Stomach (tissue), 8 donors: ENCODE measurements at regions not wholly inside any gene's neighbourhood (a gene's known extent, or its start where the extent isn't known, plus 50 kb on each side); places are given as distances from the start of the nearest gene placed in this dataset.

Source experiments
- DNase-seq, 2 donors: peaks; one replicate each; pipeline versions ENCODE4 v3.0.0 to v3.0.0-alpha.2; 2013 to 2019
- H3K27ac ChIP-seq, 5 donors: fragments of 200-600 bp in 4 of 5; sonication (generic) in 4 of 5; one replicate each; pipeline ENCODE4 v1.5.1; 2013 to 2019; ENCODE audit warnings: mild to moderate bottlenecking in 1 of 5, moderate library complexity in 1 of 5
- H3K27me3 ChIP-seq, 3 donors: fragments of 200-600 bp; sonication (generic); one replicate each; pipeline ENCODE4 v1.5.1; 2017 to 2019; ENCODE audit warnings: mixed run types in 1 of 3
- H3K36me3 ChIP-seq, 4 donors: fragments of 200-600 bp; sonication (generic); 1 replicate in 3 of 4; 2 replicates in 1 of 4; pipeline ENCODE4 v1.5.1; 2016 to 2019
- H3K4me1 ChIP-seq, 4 donors: fragments of 200-600 bp; sonication (generic); one replicate each; pipeline ENCODE4 v1.5.1; 2016 to 2019
- H3K4me3 ChIP-seq, 4 donors: fragments of 200-600 bp; sonication (generic) in 3 of 4; one replicate each; pipeline ENCODE4 v1.5.1; 2016 to 2019; ENCODE audit warnings: mild to moderate bottlenecking in 1 of 4
- H3K9me3 ChIP-seq, 4 donors: fragments of 200-600 bp; sonication (generic); one replicate each; pipeline ENCODE4 v1.5.1; 2016 to 2019
- EP300 ChIP-seq: sonication (generic); formaldehyde crosslinking; IDR thresholded peaks from one replicate; pipeline ENCODE4 v1.6.1; 2017; ENCODE audit warnings: antibody characterized with exemption
- POLR2A ChIP-seq, 4 donors: fragments of 450-650 bp; IDR thresholded peaks; one replicate each; pipeline ENCODE4 v1.6.1; 2016; ENCODE audit warnings: antibody characterized with exemption in 4 of 4, control low read depth in 2 of 4, mild to moderate bottlenecking in 1 of 4, moderate library complexity in 1 of 4
- POLR2AphosphoS5 ChIP-seq, 3 donors: sonication (generic); formaldehyde crosslinking; IDR thresholded peaks; one replicate each; pipeline ENCODE4 v1.6.1; 2016; ENCODE audit warnings: antibody characterized with exemption in 3 of 3
- WGBS, 5 donors: extraction: QIAGEN DNeasy Blood & Tissue Kit in 3 of 5; methylation state at CpG; one replicate each; pipeline versions ENCODE4 v1.1.5 to v1.1.7; 2013 to 2018; 5-methylcytosine and 5-hydroxymethylcytosine counted together
- intact Hi-C: fragments of 100-400 bp; cut with DNase I; formaldehyde crosslinking; loops from one replicate; pipeline ENCODE4 v1.15.1; 2023; ENCODE audit warnings: low total_unique reads
- TF ChIP-seq, protein P1 (sequence below), 7 experiments: fragments of 450-650 bp in 4 of 7; fragments of 200-600 bp in 3 of 7; sonication (generic) in 3 of 7; IDR thresholded peaks; one replicate each; pipeline ENCODE4 v1.5.1; 2016 to 2019; ENCODE audit warnings: antibody characterized with exemption in 7 of 7, control low read depth in 2 of 7, mild to moderate bottlenecking in 1 of 7
- donor health status: healthy with polysubstance abuse.
- donor health status: Bipolar disorder and iron deficiency.
- donor health status: healthy.

DNA sequence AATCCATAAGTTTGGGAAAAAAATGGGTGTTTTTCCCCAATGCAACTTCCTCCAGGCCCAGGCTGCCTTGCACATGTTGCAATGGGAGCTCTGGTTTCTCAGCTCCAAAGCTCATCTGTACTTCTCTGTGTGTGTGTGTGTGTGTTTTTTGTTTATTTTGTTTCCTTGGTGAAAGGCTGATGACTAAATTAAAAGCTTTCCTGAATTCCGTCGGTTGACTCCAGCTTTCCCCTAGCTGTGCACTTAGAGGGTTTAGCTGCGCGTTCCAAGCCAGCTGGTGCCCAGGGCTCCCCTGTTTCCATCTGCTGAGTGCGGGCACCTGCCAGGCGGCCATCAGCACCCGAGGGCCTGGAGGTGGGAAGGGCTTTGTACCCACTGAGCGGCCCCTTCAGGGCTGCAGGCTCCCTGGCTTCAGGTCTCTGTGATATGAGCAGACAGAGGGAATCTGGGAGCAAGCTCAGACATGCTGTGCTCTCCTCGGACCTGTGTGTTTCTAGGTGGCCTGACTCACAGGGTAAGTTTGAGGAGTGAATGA, 129.1 kb upstream of the SOX1 start:
- Histone ChIP-seq H3K36me3 (no peaks in the 10 kb centered on the region), H3K27ac (no peak overlapping the region), H3K27me3 (peaks cover 0 to 33% (median 0%) of the 10 kb centered on the region in 3 donors), H3K4me1 (no peaks in the 10 kb centered on the region), H3K4me3 (no peak overlapping the region), H3K9me3 (peaks cover 0 to 10% (median 3%) of the 10 kb centered on the region in 4 donors)
- no peak for TF ChIP-seq POLR2AphosphoS5 (IDR thresholded peaks at IDR 0.05)
- no peak for TF ChIP-seq POLR2A (IDR thresholded peaks at IDR 0.05)
- TF ChIP-seq, protein P1, sequence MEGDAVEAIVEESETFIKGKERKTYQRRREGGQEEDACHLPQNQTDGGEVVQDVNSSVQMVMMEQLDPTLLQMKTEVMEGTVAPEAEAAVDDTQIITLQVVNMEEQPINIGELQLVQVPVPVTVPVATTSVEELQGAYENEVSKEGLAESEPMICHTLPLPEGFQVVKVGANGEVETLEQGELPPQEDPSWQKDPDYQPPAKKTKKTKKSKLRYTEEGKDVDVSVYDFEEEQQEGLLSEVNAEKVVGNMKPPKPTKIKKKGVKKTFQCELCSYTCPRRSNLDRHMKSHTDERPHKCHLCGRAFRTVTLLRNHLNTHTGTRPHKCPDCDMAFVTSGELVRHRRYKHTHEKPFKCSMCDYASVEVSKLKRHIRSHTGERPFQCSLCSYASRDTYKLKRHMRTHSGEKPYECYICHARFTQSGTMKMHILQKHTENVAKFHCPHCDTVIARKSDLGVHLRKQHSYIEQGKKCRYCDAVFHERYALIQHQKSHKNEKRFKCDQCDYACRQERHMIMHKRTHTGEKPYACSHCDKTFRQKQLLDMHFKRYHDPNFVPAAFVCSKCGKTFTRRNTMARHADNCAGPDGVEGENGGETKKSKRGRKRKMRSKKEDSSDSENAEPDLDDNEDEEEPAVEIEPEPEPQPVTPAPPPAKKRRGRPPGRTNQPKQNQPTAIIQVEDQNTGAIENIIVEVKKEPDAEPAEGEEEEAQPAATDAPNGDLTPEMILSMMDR (IDR thresholded peaks at IDR 0.05) = no peak
- TF ChIP-seq EP300 = no peak
- 48 to 68% (median 51%) methylated on average over 9 of the region's 9 CpGs for WGBS, 5 donors
- intact Hi-C loops = no loop called here
- DNase-seq = peak; percentile 10 to 40

- no peaks in the 10 kb centered on the region for H3K4me1 ChIP-seq
- peak in 1 of 2 donors; percentile 22 for DNase-seq
- no peak overlapping the region for H3K4me3 ChIP-seq
- H3K9me3 ChIP-seq = peaks cover 0 to 5% (median 2%) of the 10 kb centered on the region in 4 donors
- H3K27me3 ChIP-seq = peaks cover 0 to 38% (median 0%) of the 10 kb centered on the region in 3 donors
- WGBS, 5 donors = 62 to 68% (median 63%) methylated on average over 14 of the region's 14 CpGs
- intact Hi-C loops = no loop called here
- TF ChIP-seq POLR2AphosphoS5 (IDR thresholded peaks at IDR 0.05) (no peak), EP300 (no peak), POLR2A (IDR thresholded peaks at IDR 0.05) (no peak)
- TF ChIP-seq, protein P1 (IDR thresholded peaks at IDR 0.05) = no peak
- no peaks in the 10 kb centered on the region for H3K36me3 ChIP-seq
- H3K27ac ChIP-seq = no peak overlapping the region
Observed at GRCh38 chr13:111938741-111939665, 127.9 kb upstream of the SOX1 start.

GRCh38 chr13:111939666-111940278, 127.2 kb upstream of the SOX1 start:
- 55 to 75% (median 63%) methylated on average over 3 of the region's 3 CpGs for WGBS, 5 donors
- Histone ChIP-seq H3K4me3 (no peak overlapping the region), H3K36me3 (no peaks in the 10 kb centered on the region), H3K4me1 (no peaks in the 10 kb centered on the region), H3K9me3 (peaks cover 0 to 5% (median 2%) of the 10 kb centered on the region in 4 donors), H3K27me3 (peaks cover 0 to 45% (median 0%) of the 10 kb centered on the region in 3 donors), H3K27ac (no peak overlapping the region)
- intact Hi-C loops = no loop called here
- DNase-seq = no peak
- TF ChIP-seq, protein P1 (IDR thresholded peaks at IDR 0.05) = no peak
- no peak for TF ChIP-seq EP300
- TF ChIP-seq POLR2AphosphoS5 (IDR thresholded peaks at IDR 0.05) = no peak
- TF ChIP-seq POLR2A (IDR thresholded peaks at IDR 0.05) = no peak

DNA sequence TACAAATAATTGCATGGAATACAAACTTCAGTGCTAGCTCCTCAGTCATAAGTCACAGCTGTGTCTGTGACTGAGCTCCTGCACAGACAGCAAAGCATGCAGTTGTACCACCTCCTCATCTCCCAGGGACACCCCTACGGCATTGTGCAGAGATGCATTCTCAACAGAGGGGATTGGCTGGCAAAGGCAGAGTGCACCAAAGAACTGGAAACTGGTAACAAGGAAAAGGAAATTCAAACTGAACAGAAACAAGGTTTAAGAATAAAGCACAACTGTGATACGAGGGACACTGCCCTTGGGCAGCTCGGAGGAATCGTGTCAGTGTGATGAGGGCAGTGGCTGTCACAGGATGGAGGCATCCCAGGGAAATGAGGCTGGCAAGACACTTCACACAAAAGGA, 126.1 kb upstream of the SOX1 start:
- H3K27ac ChIP-seq = no peak overlapping the region
- H3K36me3 ChIP-seq = no peaks in the 10 kb centered on the region
- WGBS, 5 donors = 76 to 83% (median 78%) methylated on average over 4 of the region's 4 CpGs
- TF ChIP-seq, protein P1 (IDR thresholded peaks at IDR 0.05) = no peak
- no peak for TF ChIP-seq EP300
- no peak for TF ChIP-seq POLR2A (IDR thresholded peaks at IDR 0.05)
- no peak for TF ChIP-seq POLR2AphosphoS5 (IDR thresholded peaks at IDR 0.05)
- DNase-seq = no peak
- H3K27me3 ChIP-seq = peaks cover 0 to 49% (median 0%) of the 10 kb centered on the region in 3 donors
- intact Hi-C loops = no loop called here
- H3K4me3 ChIP-seq = no peak overlapping the region
- H3K9me3 ChIP-seq = peaks cover 0 to 4% (median 2%) of the 10 kb centered on the region in 4 donors
- no peaks in the 10 kb centered on the region for H3K4me1 ChIP-seq
